ENCODE measurements at regions not wholly inside any gene's neighbourhood (a gene's known extent, or its start where the extent isn't known, plus 50 kb on each side); places are given as distances from the start of the nearest gene placed in this dataset.

GRCh38 chr13:63542770-63543169, 2127.1 kb upstream of the PCDH20 start:
- Histone ChIP-seq H3K27ac (no peak overlapping the region), H3K4me1 (replicated peaks in 1 of 2) (no peaks in the 10 kb centered on the region), H3K27me3 (no peaks in the 10 kb centered on the region), H3K36me3 (replicated peaks in 1 of 2) (no peaks in the 10 kb centered on the region), H3K4me3 (no peak overlapping the region), H3K9me3 (replicated peaks in 1 of 3) (no peaks in the 10 kb centered on the region)
- TF ChIP-seq, protein P1, sequence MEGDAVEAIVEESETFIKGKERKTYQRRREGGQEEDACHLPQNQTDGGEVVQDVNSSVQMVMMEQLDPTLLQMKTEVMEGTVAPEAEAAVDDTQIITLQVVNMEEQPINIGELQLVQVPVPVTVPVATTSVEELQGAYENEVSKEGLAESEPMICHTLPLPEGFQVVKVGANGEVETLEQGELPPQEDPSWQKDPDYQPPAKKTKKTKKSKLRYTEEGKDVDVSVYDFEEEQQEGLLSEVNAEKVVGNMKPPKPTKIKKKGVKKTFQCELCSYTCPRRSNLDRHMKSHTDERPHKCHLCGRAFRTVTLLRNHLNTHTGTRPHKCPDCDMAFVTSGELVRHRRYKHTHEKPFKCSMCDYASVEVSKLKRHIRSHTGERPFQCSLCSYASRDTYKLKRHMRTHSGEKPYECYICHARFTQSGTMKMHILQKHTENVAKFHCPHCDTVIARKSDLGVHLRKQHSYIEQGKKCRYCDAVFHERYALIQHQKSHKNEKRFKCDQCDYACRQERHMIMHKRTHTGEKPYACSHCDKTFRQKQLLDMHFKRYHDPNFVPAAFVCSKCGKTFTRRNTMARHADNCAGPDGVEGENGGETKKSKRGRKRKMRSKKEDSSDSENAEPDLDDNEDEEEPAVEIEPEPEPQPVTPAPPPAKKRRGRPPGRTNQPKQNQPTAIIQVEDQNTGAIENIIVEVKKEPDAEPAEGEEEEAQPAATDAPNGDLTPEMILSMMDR (IDR thresholded peaks at IDR 0.05) = no peak
- no peak for TF ChIP-seq POLR2A (IDR thresholded peaks at IDR 0.05)
- DNase-seq = no peak
- 67 to 87% (median 70%) methylated on average over 1 of the region's 1 CpG for WGBS, 4 donors
- intact Hi-C loops (cut with DNase I) = no loop called here

GRCh38 chr13:63541336-63541735, 2125.7 kb upstream of the PCDH20 start:
- Histone ChIP-seq H3K27me3 (no peaks in the 10 kb centered on the region), H3K36me3 (replicated peaks in 1 of 2) (no peaks in the 10 kb centered on the region), H3K4me3 (no peak overlapping the region), H3K4me1 (replicated peaks in 1 of 2) (no peaks in the 10 kb centered on the region), H3K27ac (no peak overlapping the region), H3K9me3 (replicated peaks in 1 of 3) (no peaks in the 10 kb centered on the region)
- DNase-seq = no peak
- intact Hi-C loops (cut with DNase I) = no loop called here
- TF ChIP-seq, protein P1 (IDR thresholded peaks at IDR 0.05) = no peak
- TF ChIP-seq POLR2A (IDR thresholded peaks at IDR 0.05) = no peak
- 51 to 57% (median 55%) methylated on average over 6 of the region's 6 CpGs for WGBS, 4 donors

DNA sequence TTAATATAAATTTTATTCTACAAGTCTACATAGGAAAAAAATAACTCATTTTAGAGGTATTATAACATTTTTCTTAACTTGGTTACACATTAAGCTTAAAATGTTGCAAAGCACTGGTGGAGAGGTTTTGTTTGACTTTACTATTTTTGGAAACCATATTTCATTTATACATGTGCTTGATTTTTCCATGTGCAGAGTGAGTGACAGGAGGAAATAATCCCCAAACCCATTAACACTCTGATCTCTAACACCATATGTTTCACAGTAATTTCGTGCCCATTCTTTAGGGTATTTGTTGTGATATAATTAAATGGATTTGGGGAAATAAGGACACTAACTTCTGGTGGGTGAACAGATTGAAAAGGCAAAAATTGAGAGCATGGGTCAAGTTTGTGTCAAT, 2124.4 kb upstream of the PCDH20 start:
- Histone ChIP-seq H3K27ac (no peak overlapping the region), H3K4me3 (no peak overlapping the region), H3K36me3 (replicated peaks in 1 of 2) (no peaks in the 10 kb centered on the region), H3K9me3 (replicated peaks in 1 of 3) (no peaks in the 10 kb centered on the region), H3K27me3 (no peaks in the 10 kb centered on the region), H3K4me1 (replicated peaks in 1 of 2) (no peaks in the 10 kb centered on the region)
- intact Hi-C loops (cut with DNase I) = no loop called here
- no peak for DNase-seq
- WGBS, 4 donors = 30 to 56% (median 48%) methylated on average over 1 of the region's 1 CpG
- TF ChIP-seq POLR2A (IDR thresholded peaks at IDR 0.05) = no peak
- TF ChIP-seq, protein P1 (IDR thresholded peaks at IDR 0.05) = no peak

- Histone ChIP-seq H3K27me3 (no peaks in the 10 kb centered on the region), H3K36me3 (replicated peaks in 1 of 2) (no peaks in the 10 kb centered on the region), H3K9me3 (replicated peaks in 1 of 3) (no peaks in the 10 kb centered on the region), H3K4me1 (replicated peaks in 1 of 2) (no peaks in the 10 kb centered on the region), H3K4me3 (no peak overlapping the region), H3K27ac (no peak overlapping the region)
- WGBS, 4 donors = 66 to 78% (median 75%) methylated on average over 9 of the region's 9 CpGs
- no peak for DNase-seq
- TF ChIP-seq, protein P1 (IDR thresholded peaks at IDR 0.05) = no peak
- TF ChIP-seq POLR2A (IDR thresholded peaks at IDR 0.05) = no peak
- intact Hi-C loops (cut with DNase I) = no loop called here
Observed at GRCh38 chr13:63517371-63517770, 2101.7 kb upstream of the PCDH20 start.
